ENCODE measurements at regions not wholly inside any gene's neighbourhood (a gene's known extent, or its start where the extent isn't known, plus 50 kb on each side); places are given as distances from the start of the nearest gene placed in this dataset.
"Not testable (repeated sequence)": the region's sequence is repeated elsewhere in the genome, so short reads cannot be mapped to it uniquely, and the experiment has no call there.

GRCh38 chr18:25503567-25504081, 151.7 kb upstream of the ZNF521 start:
- DNase-seq (ENCODE audit: low spot score), result no peak
- no peak overlapping the region for H3K4me3 Mint-ChIP-seq (ENCODE audit: low read depth)
- no peak overlapping the region for H3K27ac Mint-ChIP-seq
- no peaks in the 10 kb centered on the region for H3K27me3 Mint-ChIP-seq (ENCODE audit: low read depth)
- H3K4me1 Mint-ChIP-seq (ENCODE audit: low read depth), result no peaks in the 10 kb centered on the region
- intact Hi-C loops (cut with micrococcal nuclease), result no loop called here
- no peaks in the 10 kb centered on the region for H3K36me3 Mint-ChIP-seq (ENCODE audit: low read depth)
- H3K9me3 Mint-ChIP-seq, result no peaks in the 10 kb centered on the region

GRCh38 chr18:25497151-25497794, 145.3 kb upstream of the ZNF521 start:
- intact Hi-C loops (cut with micrococcal nuclease), result no loop called here
- Mint-ChIP-seq H3K27me3 (ENCODE audit: low read depth) (no peaks in the 10 kb centered on the region), H3K4me3 (ENCODE audit: low read depth) (no peak overlapping the region), H3K36me3 (ENCODE audit: low read depth) (no peaks in the 10 kb centered on the region), H3K9me3 (no peaks in the 10 kb centered on the region), H3K4me1 (ENCODE audit: low read depth) (no peaks in the 10 kb centered on the region), H3K27ac (no peak overlapping the region)
- DNase-seq (ENCODE audit: low spot score), result no peak

- intact Hi-C loops (cut with micrococcal nuclease), result no loop called here
- no peaks in the 10 kb centered on the region for H3K9me3 Mint-ChIP-seq
- H3K4me3 Mint-ChIP-seq (ENCODE audit: low read depth), result no peak overlapping the region
- no peaks in the 10 kb centered on the region for H3K36me3 Mint-ChIP-seq (ENCODE audit: low read depth)
- no peak for DNase-seq (ENCODE audit: low spot score)
- no peak overlapping the region for H3K27ac Mint-ChIP-seq
- H3K27me3 Mint-ChIP-seq (ENCODE audit: low read depth), result no peaks in the 10 kb centered on the region
- no peaks in the 10 kb centered on the region for H3K4me1 Mint-ChIP-seq (ENCODE audit: low read depth)
Observed at GRCh38 chr18:25496544-25496943, 144.6 kb upstream of the ZNF521 start.

GRCh38 chr18:25495606-25496005, 143.6 kb upstream of the ZNF521 start:
- no peak for DNase-seq (ENCODE audit: low spot score)
- no peaks in the 10 kb centered on the region for H3K27me3 Mint-ChIP-seq (ENCODE audit: low read depth)
- intact Hi-C loops (cut with micrococcal nuclease), result no loop called here
- H3K36me3 Mint-ChIP-seq (ENCODE audit: low read depth), result no peaks in the 10 kb centered on the region
- H3K9me3 Mint-ChIP-seq, result no peaks in the 10 kb centered on the region
- no peak overlapping the region for H3K27ac Mint-ChIP-seq
- no peak overlapping the region for H3K4me3 Mint-ChIP-seq (ENCODE audit: low read depth)
- H3K4me1 Mint-ChIP-seq (ENCODE audit: low read depth), result no peaks in the 10 kb centered on the region

- H3K4me1 Mint-ChIP-seq (ENCODE audit: low read depth), result no peaks in the 10 kb centered on the region
Observed at GRCh38 chr18:25494888-25495287, 142.9 kb upstream of the ZNF521 start.

GRCh38 chr18:25493401-25493800, 141.4 kb upstream of the ZNF521 start:
- Mint-ChIP-seq H3K4me1 (ENCODE audit: low read depth) (no peaks in the 10 kb centered on the region), H3K4me3 (ENCODE audit: low read depth) (no peak overlapping the region), H3K36me3 (ENCODE audit: low read depth) (no peaks in the 10 kb centered on the region), H3K27ac (no peak overlapping the region), H3K27me3 (ENCODE audit: low read depth) (no peaks in the 10 kb centered on the region), H3K9me3 (no peaks in the 10 kb centered on the region)
- DNase-seq (ENCODE audit: low spot score), result no peak
- intact Hi-C loops (cut with micrococcal nuclease), result no loop called here

More at GRCh38 chr18:25494888-25495287, 142.9 kb upstream of the ZNF521 start:
- Mint-ChIP-seq H3K9me3 (no peaks in the 10 kb centered on the region), H3K27ac (no peak overlapping the region), H3K36me3 (ENCODE audit: low read depth) (no peaks in the 10 kb centered on the region), H3K27me3 (ENCODE audit: low read depth) (no peaks in the 10 kb centered on the region), H3K4me3 (ENCODE audit: low read depth) (no peak overlapping the region)
- DNase-seq (ENCODE audit: low spot score), result no peak
- intact Hi-C loops (cut with micrococcal nuclease), result no loop called here

GRCh38 chr18:25490316-25490715, 138.3 kb upstream of the ZNF521 start:
- H3K4me3 Mint-ChIP-seq (ENCODE audit: low read depth), result no peak overlapping the region
- no peaks in the 10 kb centered on the region for H3K4me1 Mint-ChIP-seq (ENCODE audit: low read depth)
- no peak for DNase-seq (ENCODE audit: low spot score)
- H3K27me3 Mint-ChIP-seq (ENCODE audit: low read depth), result no peaks in the 10 kb centered on the region
- no peak overlapping the region for H3K27ac Mint-ChIP-seq
- intact Hi-C loops (cut with micrococcal nuclease), result no loop called here
- no peaks in the 10 kb centered on the region for H3K36me3 Mint-ChIP-seq (ENCODE audit: low read depth)
- H3K9me3 Mint-ChIP-seq, result no peaks in the 10 kb centered on the region

GRCh38 chr18:25473008-25473407, 121.0 kb upstream of the ZNF521 start:
- Mint-ChIP-seq H3K4me1 (ENCODE audit: low read depth) (no peaks in the 10 kb centered on the region), H3K27me3 (ENCODE audit: low read depth) (no peaks in the 10 kb centered on the region), H3K27ac (no peak overlapping the region), H3K4me3 (ENCODE audit: low read depth) (no peak overlapping the region), H3K9me3 (peaks cover 8% of the 10 kb centered on the region), H3K36me3 (ENCODE audit: low read depth) (no peaks in the 10 kb centered on the region)
- intact Hi-C loops (cut with micrococcal nuclease), result no loop called here
- DNase-seq (ENCODE audit: low spot score), result no peak

GRCh38 chr18:25470756-25471524, 119.0 kb upstream of the ZNF521 start:
- intact Hi-C loops (cut with micrococcal nuclease); H3K4me1 Mint-ChIP-seq (ENCODE audit: low read depth); H3K9me3 Mint-ChIP-seq; H3K27me3 Mint-ChIP-seq (ENCODE audit: low read depth); DNase-seq (ENCODE audit: low spot score); H3K4me3 Mint-ChIP-seq (ENCODE audit: low read depth); H3K27ac Mint-ChIP-seq; H3K36me3 Mint-ChIP-seq (ENCODE audit: low read depth): not testable (repeated sequence)

GRCh38 chr18:25470062-25470461, 118.1 kb upstream of the ZNF521 start:
- intact Hi-C loops (cut with micrococcal nuclease), result no loop called here
- H3K27ac Mint-ChIP-seq, result no peak overlapping the region
- H3K27me3 Mint-ChIP-seq (ENCODE audit: low read depth), result no peaks in the 10 kb centered on the region
- DNase-seq (ENCODE audit: low spot score), result no peak
- no peaks in the 10 kb centered on the region for H3K9me3 Mint-ChIP-seq
- no peaks in the 10 kb centered on the region for H3K36me3 Mint-ChIP-seq (ENCODE audit: low read depth)
- H3K4me3 Mint-ChIP-seq (ENCODE audit: low read depth), result no peak overlapping the region
- no peaks in the 10 kb centered on the region for H3K4me1 Mint-ChIP-seq (ENCODE audit: low read depth)

- no peaks in the 10 kb centered on the region for H3K36me3 Mint-ChIP-seq (ENCODE audit: low read depth)
- H3K9me3 Mint-ChIP-seq, result no peaks in the 10 kb centered on the region
- no peak overlapping the region for H3K27ac Mint-ChIP-seq
- no peaks in the 10 kb centered on the region for H3K4me1 Mint-ChIP-seq (ENCODE audit: low read depth)
- intact Hi-C loops (cut with micrococcal nuclease), result no loop called here
- no peak for DNase-seq (ENCODE audit: low spot score)
- no peak overlapping the region for H3K4me3 Mint-ChIP-seq (ENCODE audit: low read depth)
- H3K27me3 Mint-ChIP-seq (ENCODE audit: low read depth), result no peaks in the 10 kb centered on the region
Observed at GRCh38 chr18:25469489-25469888, 117.5 kb upstream of the ZNF521 start.

- Mint-ChIP-seq H3K36me3 (ENCODE audit: low read depth) (no peaks in the 10 kb centered on the region), H3K4me1 (ENCODE audit: low read depth) (no peaks in the 10 kb centered on the region), H3K4me3 (ENCODE audit: low read depth) (no peak overlapping the region), H3K9me3 (no peaks in the 10 kb centered on the region), H3K27me3 (ENCODE audit: low read depth) (no peaks in the 10 kb centered on the region), H3K27ac (no peak overlapping the region)
- intact Hi-C loops (cut with micrococcal nuclease), result no loop called here
- DNase-seq (ENCODE audit: low spot score), result no peak
Observed at GRCh38 chr18:25467226-25467987, 115.4 kb upstream of the ZNF521 start.

All from activated T-helper 2 cell treated with anti-CD3 and anti-CD28 coated beads, Interferon-gamma antibody, Interleukin-2, Interleukin-4, amounts not matched to agents 10 μg/mL and 5 μg/mL and 100 μg/mL, durations not matched to agents 14 hours and 24 hours and 36 hours (primary cell).